ENCODE measurements at regions not wholly inside any gene's neighbourhood (a gene's known extent, or its start where the extent isn't known, plus 50 kb on each side); places are given as distances from the start of the nearest gene placed in this dataset.

DNA sequence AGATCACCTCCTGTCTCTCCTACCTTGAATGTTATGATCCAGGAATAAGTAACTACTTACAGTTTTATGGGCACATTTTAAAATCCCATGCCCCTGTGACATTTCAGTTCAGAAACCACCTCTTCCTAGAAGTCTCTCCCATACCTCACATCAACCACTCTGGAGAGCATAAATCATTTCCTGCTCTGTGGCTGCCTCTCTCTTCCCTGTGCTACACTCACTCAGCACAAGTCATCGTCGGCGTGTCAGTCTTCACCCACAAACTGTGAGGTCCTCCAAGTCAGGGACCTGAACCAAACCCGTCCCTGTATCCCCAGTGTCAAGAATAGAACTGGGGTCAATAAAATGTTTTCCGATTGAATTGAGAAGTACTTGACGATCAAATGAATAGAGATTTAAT is 863.3 kb downstream of the BCL11B start:
- H2BK5ac ChIP-seq (ENCODE audit: low read depth, low read length, poor library complexity) = no peak overlapping the region
- H3K36me3 ChIP-seq (ENCODE audit: control insufficient read depth in 1 of 2, insufficient read depth in 2 of 2, low read length in 2 of 2) = no peaks in the 10 kb centered on the region
- WGBS (ENCODE audit: extremely low coverage, insufficient coverage, insufficient read length) = no CpG with 5 or more reads among the region's 6 CpGs
- H3K4ac ChIP-seq (ENCODE audit: low read depth, low read length) = no peak overlapping the region
- no peak overlapping the region for H2BK120ac ChIP-seq (ENCODE audit: insufficient read depth, low read length, poor library complexity)
- no peak overlapping the region for H3K18ac ChIP-seq (ENCODE audit: low read length)
- H3K23ac ChIP-seq (ENCODE audit: low read length) = no peak overlapping the region
- H4K12ac ChIP-seq (ENCODE audit: low read depth, low read length) = no peak overlapping the region
- H3K14ac ChIP-seq (ENCODE audit: low read length) = no peak overlapping the region
- H3K79me2 ChIP-seq (ENCODE audit: control insufficient read depth, insufficient read depth, low read length, poor library complexity) = no peaks in the 10 kb centered on the region
- no peak overlapping the region for H4K91ac ChIP-seq (ENCODE audit: low read depth, low read length)
- H3K27ac ChIP-seq (ENCODE audit: low read depth, low read length) = no peak overlapping the region
- H3K27me3 ChIP-seq (ENCODE audit: insufficient read depth, low read length) = no peaks in the 10 kb centered on the region
- H2AFZ ChIP-seq (ENCODE audit: insufficient read depth, low read length, poor library complexity) = no peak overlapping the region
- no peaks in the 10 kb centered on the region for H3K79me1 ChIP-seq (ENCODE audit: low read length)
- DNase-seq = no peak
- no peak overlapping the region for H3K4me2 ChIP-seq (ENCODE audit: low read length)
- H2BK12ac ChIP-seq (ENCODE audit: low read length) = no peak overlapping the region
- H4K8ac ChIP-seq (ENCODE audit: low read depth, low read length) = no peak overlapping the region
- H3K4me3 ChIP-seq (ENCODE audit: low read depth, low read length) = no peak overlapping the region
- no peaks in the 10 kb centered on the region for H3K9me3 ChIP-seq (ENCODE audit: insufficient read depth, low read depth, low read length)
- H2AK5ac ChIP-seq (ENCODE audit: low read length) = no peak overlapping the region
- no peak overlapping the region for H3K9ac ChIP-seq (ENCODE audit: low read length)
- no peaks in the 10 kb centered on the region for H3K4me1 ChIP-seq (ENCODE audit: control insufficient read depth in 1 of 2, insufficient read depth in 2 of 2, low read length in 2 of 2)

GRCh38 chr14:98411154-98411553 is 860.8 kb downstream of the BCL11B start:
- no peak overlapping the region for H2AFZ ChIP-seq (ENCODE audit: insufficient read depth, low read length, poor library complexity)
- H3K79me1 ChIP-seq (ENCODE audit: low read length) = no peaks in the 10 kb centered on the region
- H3K14ac ChIP-seq (ENCODE audit: low read length) = no peak overlapping the region
- no peak overlapping the region for H3K9ac ChIP-seq (ENCODE audit: low read length)
- no peak overlapping the region for H3K4me3 ChIP-seq (ENCODE audit: low read depth, low read length)
- H3K4me2 ChIP-seq (ENCODE audit: low read length) = no peak overlapping the region
- no peak overlapping the region for H4K12ac ChIP-seq (ENCODE audit: low read depth, low read length)
- no CpG with 5 or more reads among the region's 8 CpGs for WGBS (ENCODE audit: extremely low coverage, insufficient coverage, insufficient read length)
- no peak overlapping the region for H4K8ac ChIP-seq (ENCODE audit: low read depth, low read length)
- H2AK5ac ChIP-seq (ENCODE audit: low read length) = no peak overlapping the region
- H3K4ac ChIP-seq (ENCODE audit: low read depth, low read length) = no peak overlapping the region
- H3K23ac ChIP-seq (ENCODE audit: low read length) = no peak overlapping the region
- no peak overlapping the region for H2BK120ac ChIP-seq (ENCODE audit: insufficient read depth, low read length, poor library complexity)
- no peaks in the 10 kb centered on the region for H3K79me2 ChIP-seq (ENCODE audit: control insufficient read depth, insufficient read depth, low read length, poor library complexity)
- H4K91ac ChIP-seq (ENCODE audit: low read depth, low read length) = no peak overlapping the region
- H3K27me3 ChIP-seq (ENCODE audit: insufficient read depth, low read length) = no peaks in the 10 kb centered on the region
- H3K27ac ChIP-seq (ENCODE audit: low read depth, low read length) = no peak overlapping the region
- H2BK12ac ChIP-seq (ENCODE audit: low read length) = no peak overlapping the region
- no peaks in the 10 kb centered on the region for H3K36me3 ChIP-seq (ENCODE audit: control insufficient read depth in 1 of 2, insufficient read depth in 2 of 2, low read length in 2 of 2)
- no peak overlapping the region for H2BK5ac ChIP-seq (ENCODE audit: low read depth, low read length, poor library complexity)
- H3K18ac ChIP-seq (ENCODE audit: low read length) = no peak overlapping the region
- H3K4me1 ChIP-seq (ENCODE audit: control insufficient read depth in 1 of 2, insufficient read depth in 2 of 2, low read length in 2 of 2) = no peaks in the 10 kb centered on the region
- no peak for DNase-seq
- no peaks in the 10 kb centered on the region for H3K9me3 ChIP-seq (ENCODE audit: insufficient read depth, low read depth, low read length)

GRCh38 chr14:98412431-98412830 is 859.6 kb downstream of the BCL11B start:
- no peak overlapping the region for H3K23ac ChIP-seq (ENCODE audit: low read length)

DNA sequence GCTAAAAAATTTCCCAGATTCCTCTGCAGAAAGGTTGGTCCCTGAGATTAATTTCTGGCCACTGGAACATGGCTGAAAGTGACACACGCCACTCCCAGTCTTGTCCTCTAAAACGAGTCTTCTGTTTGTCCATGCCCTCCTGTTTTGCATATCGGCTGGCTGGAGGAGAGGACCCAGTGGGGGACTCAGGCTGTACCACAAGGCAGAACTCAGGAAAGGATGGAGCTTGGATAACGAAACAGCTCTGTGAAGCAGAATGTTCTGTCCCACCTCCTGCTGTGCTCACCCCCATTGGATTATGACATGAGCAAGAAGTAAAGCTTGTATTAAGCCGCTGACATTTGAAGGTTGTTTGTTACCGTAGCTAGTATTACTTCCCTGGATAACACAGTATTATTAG is 856.2 kb downstream of the BCL11B start:
- no peak overlapping the region for H3K4ac ChIP-seq (ENCODE audit: low read depth, low read length)
- no peaks in the 10 kb centered on the region for H3K9me3 ChIP-seq (ENCODE audit: insufficient read depth, low read depth, low read length)
- H4K91ac ChIP-seq (ENCODE audit: low read depth, low read length) = no peak overlapping the region
- H3K23ac ChIP-seq (ENCODE audit: low read length) = no peak overlapping the region
- no peak overlapping the region for H3K27ac ChIP-seq (ENCODE audit: low read depth, low read length)
- no CpG with 5 or more reads among the region's 6 CpGs for WGBS (ENCODE audit: extremely low coverage, insufficient coverage, insufficient read length)
- H3K79me1 ChIP-seq (ENCODE audit: low read length) = no peaks in the 10 kb centered on the region
- H2BK12ac ChIP-seq (ENCODE audit: low read length) = no peak overlapping the region
- H2BK5ac ChIP-seq (ENCODE audit: low read depth, low read length, poor library complexity) = no peak overlapping the region
- H4K8ac ChIP-seq (ENCODE audit: low read depth, low read length) = no peak overlapping the region
- H3K36me3 ChIP-seq (ENCODE audit: control insufficient read depth in 1 of 2, insufficient read depth in 2 of 2, low read length in 2 of 2) = no peaks in the 10 kb centered on the region
- no peaks in the 10 kb centered on the region for H3K79me2 ChIP-seq (ENCODE audit: control insufficient read depth, insufficient read depth, low read length, poor library complexity)
- H3K14ac ChIP-seq (ENCODE audit: low read length) = no peak overlapping the region
- no peak overlapping the region for H2AFZ ChIP-seq (ENCODE audit: insufficient read depth, low read length, poor library complexity)
- H3K4me1 ChIP-seq (ENCODE audit: control insufficient read depth in 1 of 2, insufficient read depth in 2 of 2, low read length in 2 of 2) = no peaks in the 10 kb centered on the region
- H2AK5ac ChIP-seq (ENCODE audit: low read length) = no peak overlapping the region
- no peak overlapping the region for H2BK120ac ChIP-seq (ENCODE audit: insufficient read depth, low read length, poor library complexity)
- H4K12ac ChIP-seq (ENCODE audit: low read depth, low read length) = no peak overlapping the region
- no peak for DNase-seq
- no peak overlapping the region for H3K9ac ChIP-seq (ENCODE audit: low read length)
- no peak overlapping the region for H3K18ac ChIP-seq (ENCODE audit: low read length)
- H3K4me3 ChIP-seq (ENCODE audit: low read depth, low read length) = no peak overlapping the region
- no peak overlapping the region for H3K4me2 ChIP-seq (ENCODE audit: low read length)
- no peaks in the 10 kb centered on the region for H3K27me3 ChIP-seq (ENCODE audit: insufficient read depth, low read length)

More at GRCh38 chr14:98412431-98412830, 859.6 kb downstream of the BCL11B start:
- no peaks in the 10 kb centered on the region for H3K4me1 ChIP-seq (ENCODE audit: control insufficient read depth in 1 of 2, insufficient read depth in 2 of 2, low read length in 2 of 2)
- H3K4me3 ChIP-seq (ENCODE audit: low read depth, low read length) = no peak overlapping the region
- no peak overlapping the region for H3K9ac ChIP-seq (ENCODE audit: low read length)
- WGBS (ENCODE audit: extremely low coverage, insufficient coverage, insufficient read length) = no CpG with 5 or more reads among the region's 2 CpGs
- H2BK12ac ChIP-seq (ENCODE audit: low read length) = no peak overlapping the region
- H4K12ac ChIP-seq (ENCODE audit: low read depth, low read length) = no peak overlapping the region
- no peak overlapping the region for H2BK5ac ChIP-seq (ENCODE audit: low read depth, low read length, poor library complexity)
- H2AFZ ChIP-seq (ENCODE audit: insufficient read depth, low read length, poor library complexity) = no peak overlapping the region
- H3K14ac ChIP-seq (ENCODE audit: low read length) = no peak overlapping the region
- no peaks in the 10 kb centered on the region for H3K27me3 ChIP-seq (ENCODE audit: insufficient read depth, low read length)
- no peak overlapping the region for H3K4me2 ChIP-seq (ENCODE audit: low read length)
- no peak overlapping the region for H2AK5ac ChIP-seq (ENCODE audit: low read length)
- no peak overlapping the region for H2BK120ac ChIP-seq (ENCODE audit: insufficient read depth, low read length, poor library complexity)
- DNase-seq = no peak
- H4K91ac ChIP-seq (ENCODE audit: low read depth, low read length) = no peak overlapping the region
- H4K8ac ChIP-seq (ENCODE audit: low read depth, low read length) = no peak overlapping the region
- H3K18ac ChIP-seq (ENCODE audit: low read length) = no peak overlapping the region
- H3K36me3 ChIP-seq (ENCODE audit: control insufficient read depth in 1 of 2, insufficient read depth in 2 of 2, low read length in 2 of 2) = no peaks in the 10 kb centered on the region
- no peak overlapping the region for H3K27ac ChIP-seq (ENCODE audit: low read depth, low read length)
- H3K79me1 ChIP-seq (ENCODE audit: low read length) = no peaks in the 10 kb centered on the region
- no peaks in the 10 kb centered on the region for H3K79me2 ChIP-seq (ENCODE audit: control insufficient read depth, insufficient read depth, low read length, poor library complexity)
- no peak overlapping the region for H3K4ac ChIP-seq (ENCODE audit: low read depth, low read length)
- no peaks in the 10 kb centered on the region for H3K9me3 ChIP-seq (ENCODE audit: insufficient read depth, low read depth, low read length)
